NK-92 treated with Interleukin-12 subunit alpha and Interleukin-12 subunit beta, amount 100 ng/mL, for 24 hours (cell line): ENCODE measurements at regions not wholly inside any gene's neighbourhood (a gene's known extent, or its start where the extent isn't known, plus 50 kb on each side); places are given as distances from the start of the nearest gene placed in this dataset.

Experiments
- DNase-seq: peaks from one replicate; lab custom pipeline; 2025; lab: John Stamatoyannopoulos, UW

- no peak for DNase-seq
Measured at GRCh38 chr2:150548527-150548926, 61.1 kb upstream of the RND3 start.

GRCh38 chr2:150545916-150546315, 58.4 kb upstream of the RND3 start:
- DNase-seq = no peak

GRCh38 chr2:150544731-150545130, 57.3 kb upstream of the RND3 start:
- DNase-seq = no peak

- no peak for DNase-seq
Measured at GRCh38 chr2:150542692-150543091, 55.2 kb upstream of the RND3 start.

- DNase-seq = no peak
Measured at GRCh38 chr2:150542172-150542571, 54.7 kb upstream of the RND3 start.

GRCh38 chr2:150538651-150539201, 51.3 kb upstream of the RND3 start:
- no peak for DNase-seq
